ENCODE measurements at regions not wholly inside any gene's neighbourhood (a gene's known extent, or its start where the extent isn't known, plus 50 kb on each side); places are given as distances from the start of the nearest gene placed in this dataset.

- DNase-seq (ENCODE audit: low spot score), result no peak
Observed at GRCh38 chr11:92869716-92870115, 99.7 kb upstream of the MTNR1B start.

DNA sequence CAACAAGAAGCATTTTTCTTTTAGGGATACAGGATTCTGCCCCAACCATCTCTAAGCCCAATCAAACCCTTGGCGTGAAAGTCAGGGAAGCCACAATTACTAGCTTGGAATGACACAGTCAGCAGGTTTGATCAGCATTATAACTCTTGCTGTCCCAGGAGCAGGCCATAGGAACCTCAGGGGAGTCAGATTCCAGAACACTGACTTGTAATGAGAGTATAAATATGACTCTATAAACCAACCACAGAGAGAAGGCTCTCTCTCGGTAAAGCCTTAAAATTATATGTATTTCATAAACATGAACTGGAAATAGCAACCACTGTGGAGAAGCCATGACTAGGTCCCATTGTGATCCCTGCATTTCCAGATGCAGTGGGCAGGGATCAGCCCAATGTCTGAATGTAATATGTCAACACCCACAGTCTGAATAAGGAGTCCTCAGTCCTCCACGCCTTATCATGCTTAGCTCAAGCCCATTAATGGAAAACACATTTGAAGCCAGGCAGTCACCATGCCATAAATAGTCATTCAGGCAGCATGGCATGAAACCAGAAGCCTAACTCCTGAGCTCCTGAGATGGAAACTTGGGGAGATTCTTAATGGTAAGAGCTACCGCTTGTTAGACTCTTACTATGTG is 99.1 kb upstream of the MTNR1B start:
- DNase-seq (ENCODE audit: low spot score), result no peak

DNA sequence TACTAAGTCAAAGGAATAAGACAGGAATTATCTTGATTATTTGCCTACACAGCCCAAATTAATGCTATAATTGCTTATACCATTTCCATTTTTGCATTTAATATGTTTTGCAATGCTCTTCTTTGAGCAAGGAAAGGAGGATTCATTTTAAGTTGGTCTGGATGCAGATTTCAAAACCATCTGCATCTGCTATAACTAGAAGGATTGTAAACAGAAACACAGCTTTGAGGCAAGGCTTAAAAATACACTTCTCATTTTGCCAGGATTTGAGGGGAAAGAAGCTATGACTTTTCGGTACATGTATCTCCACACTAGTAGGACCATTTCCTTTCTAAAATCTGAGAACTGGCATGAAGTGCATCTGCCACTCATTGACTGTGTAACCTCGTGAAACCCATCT is 95.9 kb upstream of the MTNR1B start:
- no peak for DNase-seq (ENCODE audit: low spot score)

DNA sequence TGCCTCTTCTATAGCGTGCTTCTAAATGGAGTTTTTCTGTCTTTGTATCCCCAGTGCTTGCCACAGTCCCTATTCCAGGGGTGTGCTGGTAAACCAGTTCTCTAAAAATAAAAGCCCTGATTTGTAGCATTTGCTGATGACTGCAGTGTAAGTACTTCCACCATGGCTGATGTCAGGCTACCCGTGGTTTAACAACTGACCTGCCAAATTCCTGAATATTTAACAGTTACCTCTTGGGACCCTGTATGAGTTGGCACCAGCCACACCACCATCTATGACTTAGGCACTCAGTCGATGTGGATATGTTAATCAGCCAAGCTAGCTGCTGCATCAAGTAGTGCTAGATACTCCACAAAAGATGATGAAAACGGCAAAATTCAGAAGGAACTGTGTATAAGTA is 94.0 kb upstream of the MTNR1B start:
- DNase-seq (ENCODE audit: low spot score), result no peak

DNA sequence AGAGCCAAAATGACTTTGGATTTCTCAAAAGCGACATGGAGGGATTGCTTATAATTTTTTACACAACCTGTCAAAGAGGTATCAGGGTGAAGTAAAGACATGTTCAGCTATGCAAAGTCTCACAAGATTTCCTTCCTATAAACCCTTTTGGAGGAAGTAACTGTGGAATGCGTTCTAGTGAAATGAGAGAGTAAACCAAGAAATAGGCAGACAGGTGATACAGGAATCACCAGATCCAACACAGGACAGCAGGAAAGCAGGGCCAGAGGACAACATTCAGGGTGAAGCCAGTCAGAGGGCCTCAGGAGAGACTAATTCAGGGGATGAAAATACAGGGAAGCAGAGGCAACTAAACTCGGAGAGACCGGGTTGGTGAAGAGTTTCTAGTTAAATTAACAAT is 90.4 kb upstream of the MTNR1B start:
- no peak for DNase-seq (ENCODE audit: low spot score)

DNA sequence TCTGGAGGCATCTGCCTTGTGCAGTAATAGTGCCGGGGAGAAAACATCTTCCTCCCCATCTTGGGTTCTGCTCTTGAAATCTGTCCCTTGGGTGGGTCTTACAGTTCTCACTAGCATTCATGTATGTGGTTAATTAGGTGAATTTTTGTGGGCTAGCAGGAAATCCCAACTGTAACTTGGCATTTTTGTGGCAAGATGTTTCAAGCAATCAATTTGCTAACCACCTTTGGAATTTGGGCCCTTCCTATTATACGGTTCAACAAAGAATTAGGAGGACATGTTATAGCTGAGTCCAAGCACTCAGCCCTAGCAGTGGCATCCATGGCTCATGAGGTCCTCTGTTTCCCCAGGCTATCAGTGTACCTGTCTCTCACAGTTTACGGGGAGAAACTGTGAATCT is 89.1 kb upstream of the MTNR1B start:
- no peak for DNase-seq (ENCODE audit: low spot score)

GRCh38 chr11:92881940-92882450 is 87.5 kb upstream of the MTNR1B start:
- DNase-seq (ENCODE audit: low spot score), result no peak

DNA sequence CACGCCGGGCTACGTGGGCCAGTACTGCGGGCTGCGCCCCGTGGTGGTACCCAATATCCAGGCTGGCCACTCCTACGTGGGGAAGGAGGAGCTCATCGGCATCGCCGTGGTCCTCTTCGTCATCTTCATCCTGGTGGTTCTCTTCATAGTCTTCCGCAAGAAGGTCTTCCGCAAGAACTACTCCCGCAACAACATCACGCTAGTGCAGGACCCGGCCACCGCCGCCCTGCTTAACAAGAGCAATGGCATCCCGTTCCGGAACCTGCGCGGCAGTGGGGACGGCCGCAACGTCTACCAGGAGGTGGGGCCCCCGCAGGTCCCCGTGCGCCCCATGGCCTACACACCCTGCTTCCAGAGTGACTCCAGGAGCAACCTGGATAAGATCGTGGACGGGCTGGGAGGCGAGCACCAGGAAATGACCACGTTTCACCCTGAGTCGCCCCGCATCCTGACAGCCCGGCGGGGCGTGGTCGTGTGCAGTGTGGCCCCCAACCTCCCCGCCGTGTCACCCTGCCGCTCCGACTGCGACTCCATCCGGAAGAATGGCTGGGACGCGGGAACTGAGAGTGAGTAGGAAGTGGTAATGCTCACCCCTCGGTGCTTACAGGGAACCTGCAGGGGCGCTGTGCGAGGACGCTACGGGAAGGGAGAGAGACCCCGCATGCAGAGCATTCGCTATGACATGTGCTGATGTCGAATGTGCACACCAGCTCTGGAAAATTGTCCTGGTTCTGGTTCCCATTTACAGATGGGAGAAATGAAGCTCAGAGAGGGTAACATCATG is 86.4 kb upstream of the MTNR1B start:
- no peak for DNase-seq (ENCODE audit: low spot score)

GRCh38 chr11:92885600-92885999 is 83.9 kb upstream of the MTNR1B start:
- no peak for DNase-seq (ENCODE audit: low spot score)

DNA sequence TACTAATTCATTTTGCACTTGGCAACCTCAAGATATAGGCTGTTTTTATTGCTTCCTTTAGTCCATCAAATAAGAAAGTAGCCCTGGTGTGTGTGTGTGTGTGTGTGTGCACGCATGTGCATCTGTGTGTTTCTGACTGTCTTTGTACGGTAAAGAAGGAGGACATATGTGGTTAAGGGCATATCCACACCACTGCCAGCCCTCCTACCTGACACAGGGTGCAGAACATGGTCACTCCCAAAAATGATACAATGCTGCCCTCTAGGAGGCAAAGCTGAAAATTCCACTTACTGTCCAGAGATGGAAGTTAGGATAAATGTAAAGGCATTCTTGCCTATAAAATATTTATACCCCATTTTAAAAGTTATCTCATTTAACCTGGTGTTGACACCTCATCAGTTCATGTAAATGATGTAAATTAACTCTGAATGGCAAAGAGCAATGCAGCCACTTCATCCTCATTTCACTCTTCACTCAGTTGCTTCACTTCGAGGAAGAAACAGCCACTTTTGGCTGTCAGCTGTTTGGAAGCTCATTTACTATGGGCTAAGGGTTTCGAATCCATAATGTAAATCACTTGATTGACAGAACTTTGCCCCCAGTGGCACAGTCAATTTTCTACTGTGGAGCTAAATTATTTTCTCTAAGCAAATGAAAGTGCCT is 83.1 kb upstream of the MTNR1B start:
- DNase-seq (ENCODE audit: low spot score), result peak; percentile 76

DNA sequence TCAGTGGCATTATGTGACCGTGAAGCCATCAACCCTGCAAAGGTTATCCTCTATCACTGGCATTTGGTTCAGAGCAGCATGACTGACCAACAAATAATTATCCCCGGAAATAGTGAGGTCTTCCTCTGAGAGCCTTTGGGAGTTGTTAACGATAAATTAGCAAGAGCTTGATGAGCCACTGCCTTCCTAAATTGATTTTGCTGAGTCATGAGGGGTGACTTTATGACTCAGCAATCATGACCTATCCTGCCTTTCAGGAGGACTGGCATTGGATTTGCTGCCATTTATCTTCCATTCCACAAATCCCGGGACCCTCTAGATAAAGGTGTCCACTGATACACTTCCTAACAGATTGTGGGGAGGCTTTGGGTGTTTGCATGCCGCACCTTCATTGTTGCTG is 80.8 kb upstream of the MTNR1B start:
- no peak for DNase-seq (ENCODE audit: low spot score)

DNA sequence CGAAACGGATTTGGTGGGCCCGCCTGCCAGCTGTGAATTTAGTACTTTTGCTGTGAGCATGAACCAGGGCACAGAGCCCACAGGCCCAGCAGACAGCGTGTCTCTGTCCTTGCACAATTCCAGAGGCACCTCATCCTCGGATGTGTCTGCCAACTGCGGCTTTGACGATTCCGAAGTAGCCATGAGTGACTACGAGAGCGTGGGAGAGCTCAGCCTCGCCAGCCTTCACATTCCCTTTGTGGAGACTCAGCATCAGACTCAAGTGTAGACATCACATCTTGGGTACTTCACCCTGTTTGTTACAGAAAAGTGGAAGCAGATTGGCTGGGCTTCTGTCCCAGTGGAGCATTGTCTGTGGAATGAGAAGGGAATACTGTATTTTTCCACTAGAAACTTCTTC is 78.6 kb upstream of the MTNR1B start:
- DNase-seq (ENCODE audit: low spot score), result no peak

GRCh38 chr11:92892802-92893684 is 76.4 kb upstream of the MTNR1B start:
- no peak for DNase-seq (ENCODE audit: low spot score)

DNA sequence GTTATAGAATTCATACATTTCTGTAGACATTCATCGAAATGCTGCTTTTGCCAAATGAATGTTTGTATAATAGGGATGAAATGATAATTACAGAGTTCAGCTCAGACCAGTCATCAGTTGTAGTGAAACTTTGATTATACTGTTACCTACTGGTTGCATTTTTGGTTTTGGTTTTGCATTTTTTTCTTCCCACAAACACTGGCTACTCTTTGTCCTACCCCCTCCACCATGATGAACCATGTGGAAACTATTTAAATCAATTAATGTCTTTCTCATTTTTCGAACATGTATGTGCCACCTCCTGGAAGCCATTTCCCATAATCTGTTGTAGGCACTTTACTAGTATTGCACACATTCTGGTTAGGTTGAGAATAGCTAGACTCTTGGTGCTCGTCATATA is 75.3 kb upstream of the MTNR1B start:
- no peak for DNase-seq (ENCODE audit: low spot score)

DNA sequence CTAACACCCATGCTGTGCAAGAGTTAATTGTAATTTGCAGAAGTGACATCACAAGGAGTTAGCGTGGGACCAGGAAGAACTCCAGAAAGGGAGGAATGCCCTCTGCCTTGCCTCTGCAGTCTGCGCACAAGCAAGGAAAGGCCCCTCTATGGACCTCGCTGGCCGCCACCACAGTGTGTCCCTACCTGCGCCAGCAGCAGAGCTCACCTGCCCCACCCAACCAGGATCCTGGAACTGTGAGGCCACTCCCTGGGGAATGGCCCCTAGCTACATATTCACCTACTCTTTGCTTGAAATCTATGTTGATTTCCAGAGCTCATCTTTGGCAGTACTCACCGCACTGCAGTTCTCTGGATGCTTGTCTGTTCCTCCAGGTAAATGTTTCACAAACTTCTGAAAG is 72.0 kb upstream of the MTNR1B start:
- DNase-seq (ENCODE audit: low spot score), result no peak

DNA sequence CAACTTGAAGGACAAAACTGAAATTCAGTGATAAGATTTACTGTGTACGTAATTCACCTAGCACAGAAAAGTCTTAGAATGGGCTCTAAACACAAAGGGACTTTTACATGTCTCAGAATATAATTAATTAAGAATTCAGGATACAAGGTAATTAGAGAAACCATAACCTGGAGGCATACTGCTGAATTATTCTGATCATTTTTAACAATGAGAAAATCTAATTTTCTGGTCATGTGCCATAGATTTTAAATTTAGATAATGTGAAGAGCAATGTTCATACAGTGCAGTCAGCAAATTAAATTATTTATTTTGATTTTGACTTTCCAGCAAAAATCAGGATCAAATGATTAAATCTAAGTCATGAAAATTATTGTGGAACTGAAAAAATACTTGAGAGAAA is 67.0 kb upstream of the MTNR1B start:
- no peak for DNase-seq (ENCODE audit: low spot score)

- no peak for DNase-seq (ENCODE audit: low spot score)
Observed at GRCh38 chr11:92907671-92908070, 61.8 kb upstream of the MTNR1B start.

DNA sequence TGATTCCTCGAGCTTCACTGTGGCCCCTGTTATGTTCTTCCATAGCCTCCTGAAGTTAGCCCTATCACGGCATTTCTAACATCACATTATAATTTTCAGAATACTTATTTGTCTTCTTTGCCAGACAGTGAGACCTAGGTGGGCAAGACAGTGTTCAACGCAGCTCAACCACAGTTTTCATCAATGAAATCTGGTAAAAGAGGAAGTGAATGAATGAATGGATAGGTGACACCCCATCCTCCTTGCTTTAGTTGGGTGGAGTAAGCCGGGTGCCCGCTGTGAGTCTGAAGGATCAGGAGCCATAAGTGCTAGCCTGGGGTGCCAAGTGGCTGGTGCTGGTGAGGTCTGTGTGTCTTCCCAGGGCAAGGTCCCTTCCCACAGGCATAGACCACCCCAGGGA is 60.2 kb upstream of the MTNR1B start:
- no peak for DNase-seq (ENCODE audit: low spot score)

DNA sequence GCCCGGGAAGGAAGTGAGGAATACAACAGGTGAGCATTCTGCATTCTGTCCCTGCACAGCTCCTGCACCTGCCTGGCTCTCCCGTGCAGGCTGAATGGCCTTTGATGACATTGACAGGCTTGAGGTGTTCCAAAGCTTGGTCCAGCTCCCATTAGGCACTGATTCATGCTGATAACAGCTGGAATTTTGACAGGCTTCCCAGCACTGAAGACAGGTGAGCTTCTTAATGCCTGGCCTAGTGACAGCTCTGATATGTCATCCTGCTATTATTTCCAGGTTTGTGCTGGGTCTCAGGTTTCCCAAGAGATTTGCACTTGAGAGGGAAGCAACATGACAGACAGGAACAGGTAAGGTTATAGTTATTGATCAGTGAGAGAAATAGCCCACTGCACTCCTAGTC is 58.0 kb upstream of the MTNR1B start:
- no peak for DNase-seq (ENCODE audit: low spot score)

GRCh38 chr11:92915551-92915950 is 53.9 kb upstream of the MTNR1B start:
- no peak for DNase-seq (ENCODE audit: low spot score)

DNA sequence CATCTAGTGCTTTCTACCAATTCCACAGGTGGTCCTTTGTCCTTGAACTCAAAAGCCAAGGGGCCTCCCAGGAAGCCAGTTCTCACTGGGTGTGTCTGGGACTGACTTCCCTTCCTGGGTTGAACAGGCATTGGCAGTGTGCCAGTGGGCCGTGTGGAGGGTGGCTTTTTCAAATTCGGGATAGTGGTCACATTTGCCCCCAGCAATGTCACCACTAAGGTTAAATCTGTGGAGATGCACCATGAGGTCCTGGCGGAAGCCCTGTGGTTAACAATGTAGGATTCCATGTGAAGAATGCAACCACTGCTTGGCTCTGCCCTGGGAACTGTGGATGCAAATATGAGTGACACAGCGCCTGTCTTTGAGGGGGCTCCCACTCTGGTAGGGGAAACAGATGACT is 53.2 kb upstream of the MTNR1B start:
- DNase-seq (ENCODE audit: low spot score), result no peak

DNA sequence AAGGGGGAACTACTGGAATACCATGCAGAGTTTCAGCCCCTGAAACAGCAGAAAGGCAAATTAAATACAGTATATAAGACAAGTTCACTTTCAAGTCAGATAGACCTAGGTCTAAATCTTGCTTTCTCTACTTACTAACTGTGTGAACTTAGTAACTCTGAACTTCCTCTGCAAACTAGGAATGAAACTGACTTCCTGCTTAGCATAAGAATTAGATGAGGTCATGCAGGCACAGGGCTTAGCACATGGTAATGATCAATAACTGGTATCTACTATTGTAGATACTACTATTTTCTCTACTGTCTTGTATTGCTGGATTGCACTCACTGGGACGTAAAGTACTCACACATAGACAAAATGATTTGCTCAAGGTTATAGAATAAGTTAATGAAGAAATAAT is 51.5 kb upstream of the MTNR1B start:
- DNase-seq (ENCODE audit: low spot score), result no peak
